H1 (cell line): ENCODE measurements at regions not wholly inside any gene's neighbourhood (a gene's known extent, or its start where the extent isn't known, plus 50 kb on each side); places are given as distances from the start of the nearest gene placed in this dataset.

ENCODE experiments used
- CREB1 ChIP-seq: IDR thresholded peaks from 2 replicates; pipeline ENCODE4 v1.6.1; 2012; ENCODE audit warnings: inconsistent platforms
- EP300 ChIP-seq, 2 experiments: IDR thresholded peaks; 1 replicate in 1 of 2; 2 replicates in 1 of 2; pipeline ENCODE4 v1.6.1; 2011 to 2012; ENCODE audit warnings: low read depth in 2 of 2, low read length in 2 of 2, mild to moderate bottlenecking in 2 of 2, borderline replicate concordance in 1 of 2, inconsistent platforms in 1 of 2, moderate library complexity in 1 of 2
- HDAC6 ChIP-seq: IDR thresholded peaks from one replicate; pipeline ENCODE4 v1.7.1; 2012; ENCODE audit warnings: low read depth, mild to moderate bottlenecking, inconsistent platforms, low read length, moderate library complexity
- SIN3A ChIP-seq, 2 experiments: IDR thresholded peaks in 1 of 2; conservative IDR thresholded peaks in 1 of 2; 2 replicates each; pipeline ENCODE4 v1.6.1; 2011 to 2012; ENCODE audit warnings: low read length in 2 of 2, improper control_type of control experiment in 1 of 2, low read depth in 1 of 2, mild to moderate bottlenecking in 1 of 2
- TCF12 ChIP-seq: IDR thresholded peaks from 2 replicates; pipeline ENCODE4 v1.6.1; 2011; ENCODE audit warnings: low read depth, mild to moderate bottlenecking, low read length
- TF ChIP-seq, protein P1 (sequence below), 3 experiments: IDR thresholded peaks; 1 replicate in 2 of 3; 2 replicates in 1 of 3; pipeline versions ENCODE4 v1.5.1 to v1.6.1; 2011; ENCODE audit warnings: low read length in 3 of 3, mild to moderate bottlenecking in 3 of 3, inconsistent platforms in 2 of 3, low read depth in 1 of 3, moderate library complexity in 1 of 3; ENCODE audit not compliant: insufficient read depth in 1 of 3; ENCODE audit errors: control extremely low read depth in 1 of 3

DNA sequence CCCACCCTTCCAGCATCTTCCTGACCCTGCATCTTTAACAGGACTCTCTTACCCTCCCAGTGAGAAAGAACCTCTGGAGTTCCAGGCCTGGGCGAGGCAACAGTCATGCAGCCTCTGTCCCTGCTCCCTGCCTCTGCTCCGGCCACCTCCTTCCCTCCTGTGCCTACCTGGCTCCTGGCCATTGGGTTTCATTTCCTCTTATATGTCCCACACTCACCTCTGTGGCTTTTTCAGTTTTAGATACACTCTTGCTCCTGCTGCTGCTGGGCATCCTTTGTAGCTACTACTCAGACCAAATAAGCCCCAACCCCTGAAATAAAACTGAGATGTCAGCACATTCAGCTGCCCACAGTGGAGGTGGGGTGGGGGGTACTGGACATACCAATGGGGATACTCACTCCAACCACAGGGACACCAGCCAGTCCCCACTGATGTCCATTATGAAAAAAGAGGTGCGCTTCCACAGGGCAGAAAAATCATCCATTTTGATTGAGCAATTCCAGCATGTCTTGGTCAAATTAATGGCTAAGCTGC is 99.1 kb upstream of the NRXN3 start:
- TF ChIP-seq SIN3A (conservative IDR thresholded peaks at IDR 0.05 in 1 of 2, IDR thresholded peaks at IDR 0.05 in 1 of 2; ENCODE audit: low read depth in 1 of 2, low read length in 2 of 2): no peak
- no peak for TF ChIP-seq TCF12
- TF ChIP-seq, protein P1, sequence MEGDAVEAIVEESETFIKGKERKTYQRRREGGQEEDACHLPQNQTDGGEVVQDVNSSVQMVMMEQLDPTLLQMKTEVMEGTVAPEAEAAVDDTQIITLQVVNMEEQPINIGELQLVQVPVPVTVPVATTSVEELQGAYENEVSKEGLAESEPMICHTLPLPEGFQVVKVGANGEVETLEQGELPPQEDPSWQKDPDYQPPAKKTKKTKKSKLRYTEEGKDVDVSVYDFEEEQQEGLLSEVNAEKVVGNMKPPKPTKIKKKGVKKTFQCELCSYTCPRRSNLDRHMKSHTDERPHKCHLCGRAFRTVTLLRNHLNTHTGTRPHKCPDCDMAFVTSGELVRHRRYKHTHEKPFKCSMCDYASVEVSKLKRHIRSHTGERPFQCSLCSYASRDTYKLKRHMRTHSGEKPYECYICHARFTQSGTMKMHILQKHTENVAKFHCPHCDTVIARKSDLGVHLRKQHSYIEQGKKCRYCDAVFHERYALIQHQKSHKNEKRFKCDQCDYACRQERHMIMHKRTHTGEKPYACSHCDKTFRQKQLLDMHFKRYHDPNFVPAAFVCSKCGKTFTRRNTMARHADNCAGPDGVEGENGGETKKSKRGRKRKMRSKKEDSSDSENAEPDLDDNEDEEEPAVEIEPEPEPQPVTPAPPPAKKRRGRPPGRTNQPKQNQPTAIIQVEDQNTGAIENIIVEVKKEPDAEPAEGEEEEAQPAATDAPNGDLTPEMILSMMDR (IDR thresholded peaks at IDR 0.05; ENCODE audit: control extremely low read depth in 1 of 3, insufficient read depth in 1 of 3, low read depth in 1 of 3, low read length in 3 of 3): no peak
- TF ChIP-seq CREB1: no peak
- no peak for TF ChIP-seq EP300 (IDR thresholded peaks at IDR 0.05; ENCODE audit: borderline replicate concordance in 1 of 2, low read depth in 2 of 2, low read length in 2 of 2)
- no peak for TF ChIP-seq HDAC6
